Kidney epithelial cell (primary cell): ENCODE measurements at regions not wholly inside any gene's neighbourhood (a gene's known extent, or its start where the extent isn't known, plus 50 kb on each side); places are given as distances from the start of the nearest gene placed in this dataset.
"Not testable (repeated sequence)": the region's sequence is repeated elsewhere in the genome, so short reads cannot be mapped to it uniquely, and the experiment has no call there.

ENCODE experiments used
- DNase-seq: peaks from one replicate; pipeline ENCODE4 v3.0.0-alpha.2; 2010; ENCODE audit warnings: low read depth
- H3K27me3 ChIP-seq: 2 replicates; pipeline ENCODE4 v1.6.0; 2011; ENCODE audit warnings: low read length; ENCODE audit not compliant: control insufficient read depth, insufficient read depth
- H3K36me3 ChIP-seq: 2 replicates; pipeline ENCODE4 v1.5.1; 2011; ENCODE audit warnings: low read length; ENCODE audit not compliant: control insufficient read depth, insufficient read depth
- H3K4me3 ChIP-seq: 2 replicates; pipeline ENCODE4 v1.5.1; 2011; ENCODE audit warnings: low read depth, mild to moderate bottlenecking, control low read depth, low read length
- CTCF ChIP-seq: IDR thresholded peaks from 2 replicates; pipeline ENCODE4 v1.5.1; 2011; ENCODE audit warnings: mild to moderate bottlenecking, moderate library complexity, low read length, control low read depth, inconsistent platforms; ENCODE audit not compliant: insufficient read depth, poor library complexity, severe bottlenecking

GRCh38 chr18:71326826-71327225, 1038.0 kb downstream of the SOCS6 start:
- no peak for DNase-seq
- TF ChIP-seq CTCF, result no peak
- no peaks in the 10 kb centered on the region for H3K36me3 ChIP-seq
- no peak overlapping the region for H3K4me3 ChIP-seq
- no peaks in the 10 kb centered on the region for H3K27me3 ChIP-seq

GRCh38 chr18:71324356-71324755, 1035.5 kb downstream of the SOCS6 start:
- TF ChIP-seq CTCF, result no peak
- H3K27me3 ChIP-seq, result no peaks in the 10 kb centered on the region
- DNase-seq, result no peak
- H3K4me3 ChIP-seq, result no peak overlapping the region
- H3K36me3 ChIP-seq, result no peaks in the 10 kb centered on the region

- Histone ChIP-seq H3K36me3 (no peaks in the 10 kb centered on the region), H3K27me3 (no peaks in the 10 kb centered on the region), H3K4me3 (no peak overlapping the region)
- DNase-seq, result no peak
- no peak for TF ChIP-seq CTCF
Measured at GRCh38 chr18:71322201-71322600, 1033.4 kb downstream of the SOCS6 start.

GRCh38 chr18:71321319-71321718, 1032.5 kb downstream of the SOCS6 start:
- no peak for DNase-seq
- Histone ChIP-seq H3K4me3 (no peak overlapping the region), H3K27me3 (no peaks in the 10 kb centered on the region), H3K36me3 (no peaks in the 10 kb centered on the region)
- no peak for TF ChIP-seq CTCF

- TF ChIP-seq CTCF, result no peak
- Histone ChIP-seq H3K4me3 (no peak overlapping the region), H3K27me3 (no peaks in the 10 kb centered on the region), H3K36me3 (no peaks in the 10 kb centered on the region)
- DNase-seq, result no peak
Measured at GRCh38 chr18:71304856-71305255, 1016.0 kb downstream of the SOCS6 start.

GRCh38 chr18:71303743-71304142, 1014.9 kb downstream of the SOCS6 start:
- H3K4me3 ChIP-seq, H3K27me3 ChIP-seq, H3K36me3 ChIP-seq, DNase-seq: not testable (repeated sequence)
